Ishikawa (cell line): ENCODE measurements at regions not wholly inside any gene's neighbourhood (a gene's known extent, or its start where the extent isn't known, plus 50 kb on each side); places are given as distances from the start of the nearest gene placed in this dataset.

ENCODE experiments used
- CEBPB ChIP-seq: IDR thresholded peaks from 2 replicates; pipeline ENCODE4 v1.6.1; 2012
- CREB1 ChIP-seq: IDR thresholded peaks from 2 replicates; pipeline ENCODE4 v1.6.1; 2012; ENCODE audit warnings: low read depth
- EGR1 ChIP-seq: IDR thresholded peaks from 2 replicates; pipeline ENCODE4 v1.6.1; 2012
- EP300 ChIP-seq: IDR thresholded peaks from 2 replicates; pipeline ENCODE4 v1.6.1; 2012; ENCODE audit warnings: borderline replicate concordance
- FOXM1 ChIP-seq: IDR thresholded peaks from 2 replicates; pipeline ENCODE4 v1.6.1; 2012; ENCODE audit warnings: low read depth, borderline replicate concordance
- MAX ChIP-seq: IDR thresholded peaks from 2 replicates; pipeline ENCODE4 v1.6.1; 2012
- NFIC ChIP-seq: IDR thresholded peaks from 2 replicates; pipeline ENCODE4 v1.6.1; 2012
- RAD21 ChIP-seq: IDR thresholded peaks from 2 replicates; pipeline ENCODE4 v1.6.1; 2012; ENCODE audit warnings: low read depth
- TAF1 ChIP-seq: IDR thresholded peaks from 2 replicates; pipeline ENCODE4 v1.6.1; 2012; ENCODE audit warnings: low read depth, mild to moderate bottlenecking
- TCF12 ChIP-seq: IDR thresholded peaks from 2 replicates; pipeline ENCODE4 v1.6.1; 2012; ENCODE audit warnings: low read depth
- TEAD4 ChIP-seq: IDR thresholded peaks from 2 replicates; pipeline ENCODE4 v1.6.1; 2012
- YY1 ChIP-seq: IDR thresholded peaks from 2 replicates; pipeline ENCODE4 v1.6.1; 2012; ENCODE audit warnings: low read depth
- ZBTB7A ChIP-seq: IDR thresholded peaks from 2 replicates; pipeline ENCODE4 v1.6.1; 2012; ENCODE audit warnings: low read depth
- TF ChIP-seq, protein P1 (sequence below): IDR thresholded peaks from 2 replicates; pipeline ENCODE4 v1.6.1; 2012; ENCODE audit warnings: low read depth, mild to moderate bottlenecking
- TF ChIP-seq, protein P2 (sequence below): IDR thresholded peaks from 2 replicates; pipeline ENCODE4 v1.6.1; 2012

- no peak for TF ChIP-seq TEAD4
- TF ChIP-seq, protein P1, sequence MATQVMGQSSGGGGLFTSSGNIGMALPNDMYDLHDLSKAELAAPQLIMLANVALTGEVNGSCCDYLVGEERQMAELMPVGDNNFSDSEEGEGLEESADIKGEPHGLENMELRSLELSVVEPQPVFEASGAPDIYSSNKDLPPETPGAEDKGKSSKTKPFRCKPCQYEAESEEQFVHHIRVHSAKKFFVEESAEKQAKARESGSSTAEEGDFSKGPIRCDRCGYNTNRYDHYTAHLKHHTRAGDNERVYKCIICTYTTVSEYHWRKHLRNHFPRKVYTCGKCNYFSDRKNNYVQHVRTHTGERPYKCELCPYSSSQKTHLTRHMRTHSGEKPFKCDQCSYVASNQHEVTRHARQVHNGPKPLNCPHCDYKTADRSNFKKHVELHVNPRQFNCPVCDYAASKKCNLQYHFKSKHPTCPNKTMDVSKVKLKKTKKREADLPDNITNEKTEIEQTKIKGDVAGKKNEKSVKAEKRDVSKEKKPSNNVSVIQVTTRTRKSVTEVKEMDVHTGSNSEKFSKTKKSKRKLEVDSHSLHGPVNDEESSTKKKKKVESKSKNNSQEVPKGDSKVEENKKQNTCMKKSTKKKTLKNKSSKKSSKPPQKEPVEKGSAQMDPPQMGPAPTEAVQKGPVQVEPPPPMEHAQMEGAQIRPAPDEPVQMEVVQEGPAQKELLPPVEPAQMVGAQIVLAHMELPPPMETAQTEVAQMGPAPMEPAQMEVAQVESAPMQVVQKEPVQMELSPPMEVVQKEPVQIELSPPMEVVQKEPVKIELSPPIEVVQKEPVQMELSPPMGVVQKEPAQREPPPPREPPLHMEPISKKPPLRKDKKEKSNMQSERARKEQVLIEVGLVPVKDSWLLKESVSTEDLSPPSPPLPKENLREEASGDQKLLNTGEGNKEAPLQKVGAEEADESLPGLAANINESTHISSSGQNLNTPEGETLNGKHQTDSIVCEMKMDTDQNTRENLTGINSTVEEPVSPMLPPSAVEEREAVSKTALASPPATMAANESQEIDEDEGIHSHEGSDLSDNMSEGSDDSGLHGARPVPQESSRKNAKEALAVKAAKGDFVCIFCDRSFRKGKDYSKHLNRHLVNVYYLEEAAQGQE = no peak
- no peak for TF ChIP-seq MAX
- TF ChIP-seq ZBTB7A = no peak
- TF ChIP-seq, protein P2, sequence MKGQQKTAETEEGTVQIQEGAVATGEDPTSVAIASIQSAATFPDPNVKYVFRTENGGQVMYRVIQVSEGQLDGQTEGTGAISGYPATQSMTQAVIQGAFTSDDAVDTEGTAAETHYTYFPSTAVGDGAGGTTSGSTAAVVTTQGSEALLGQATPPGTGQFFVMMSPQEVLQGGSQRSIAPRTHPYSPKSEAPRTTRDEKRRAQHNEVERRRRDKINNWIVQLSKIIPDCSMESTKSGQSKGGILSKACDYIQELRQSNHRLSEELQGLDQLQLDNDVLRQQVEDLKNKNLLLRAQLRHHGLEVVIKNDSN = no peak
- TF ChIP-seq CREB1 = no peak
- no peak for TF ChIP-seq FOXM1
- no peak for TF ChIP-seq RAD21
- no peak for TF ChIP-seq CEBPB
- no peak for TF ChIP-seq TCF12
- no peak for TF ChIP-seq NFIC
Observed at GRCh38 chr16:85258166-85258565, 145.9 kb upstream of the CIBAR2 start.

DNA sequence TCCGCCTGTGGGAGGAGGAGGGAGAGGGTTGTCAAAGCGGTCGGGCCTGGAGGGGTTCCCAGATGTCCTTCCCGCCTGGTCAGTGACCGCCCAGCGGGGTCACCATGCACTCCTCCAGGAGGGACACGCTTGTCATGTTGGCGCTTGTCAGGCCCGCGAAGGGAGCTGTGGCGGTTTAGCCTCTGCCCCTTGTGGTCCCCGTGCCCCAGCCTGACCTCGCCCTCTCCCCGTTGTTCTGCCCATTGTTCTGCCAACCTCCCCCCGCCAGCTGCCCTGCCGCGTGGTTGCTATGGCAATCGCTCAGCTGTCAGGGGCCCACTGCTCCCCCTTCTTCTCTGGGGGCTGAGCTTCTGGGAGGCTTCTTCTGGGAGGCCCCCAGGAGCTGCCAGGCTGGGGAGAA, 146.4 kb upstream of the CIBAR2 start:
- TF ChIP-seq, protein P2 = no peak
- TF ChIP-seq CREB1 (no peak), RAD21 (no peak), EP300 (no peak), EGR1 (no peak), CEBPB (no peak), TAF1 (no peak), YY1 (no peak), ZBTB7A (no peak), TEAD4 (no peak), TCF12 (no peak), NFIC (no peak), FOXM1 (no peak), MAX (no peak)
- TF ChIP-seq, protein P1 = no peak

- TF ChIP-seq YY1 = no peak
- TF ChIP-seq ZBTB7A = no peak
- no peak for TF ChIP-seq RAD21
- TF ChIP-seq TEAD4 = no peak
- no peak for TF ChIP-seq CREB1
- TF ChIP-seq, protein P1 = no peak
- no peak for TF ChIP-seq TAF1
- no peak for TF ChIP-seq CEBPB
- no peak for TF ChIP-seq MAX
- TF ChIP-seq, protein P2 = no peak
- TF ChIP-seq FOXM1 = no peak
- TF ChIP-seq EP300 = no peak
- no peak for TF ChIP-seq EGR1
- no peak for TF ChIP-seq TCF12
- no peak for TF ChIP-seq NFIC
Observed at GRCh38 chr16:85259115-85259831, 147.0 kb upstream of the CIBAR2 start.
